GM19452 (cell line): ENCODE measurements at regions not wholly inside any gene's neighbourhood (a gene's known extent, or its start where the extent isn't known, plus 50 kb on each side); places are given as distances from the start of the nearest gene placed in this dataset.
"Not testable (repeated sequence)": the region's sequence is repeated elsewhere in the genome, so short reads cannot be mapped to it uniquely, and the experiment has no call there.

ENCODE experiments used
- ATAC-seq: cut with Tn5 transposase; IDR thresholded peaks from one replicate; pipeline ENCODE4 v1.9.1; 2021; ENCODE audit not compliant: unreplicated experiment

DNA sequence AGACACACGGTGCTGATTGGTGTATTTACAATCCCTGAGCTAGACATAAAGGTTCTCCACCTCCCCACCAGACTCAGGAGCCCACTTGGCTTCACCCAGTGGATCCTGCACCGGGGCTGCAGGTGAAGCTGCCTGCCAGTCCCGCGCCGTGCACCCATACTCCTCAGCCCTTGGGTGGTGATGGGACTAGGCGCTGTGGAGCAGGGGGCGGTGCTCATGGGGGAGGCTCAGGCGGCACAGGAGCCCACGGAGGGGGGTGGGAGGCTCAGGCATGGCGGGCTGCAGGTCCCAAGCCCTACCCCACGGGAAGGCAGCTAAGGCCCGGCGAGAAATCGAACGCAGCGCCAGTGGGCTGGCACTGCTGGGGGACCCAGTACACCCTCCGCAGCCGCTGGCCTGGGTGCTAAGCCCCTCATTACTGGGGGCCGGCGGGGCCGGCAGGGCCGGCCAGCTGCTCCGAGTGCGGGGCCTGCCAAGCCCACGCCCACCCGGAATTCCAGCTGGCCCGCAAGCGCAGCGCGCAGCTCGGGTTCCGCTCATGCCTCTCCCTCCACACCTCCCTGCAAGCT is 1447.2 kb downstream of the RAPGEF2 start:
- not testable (repeated sequence) for ATAC-seq

DNA sequence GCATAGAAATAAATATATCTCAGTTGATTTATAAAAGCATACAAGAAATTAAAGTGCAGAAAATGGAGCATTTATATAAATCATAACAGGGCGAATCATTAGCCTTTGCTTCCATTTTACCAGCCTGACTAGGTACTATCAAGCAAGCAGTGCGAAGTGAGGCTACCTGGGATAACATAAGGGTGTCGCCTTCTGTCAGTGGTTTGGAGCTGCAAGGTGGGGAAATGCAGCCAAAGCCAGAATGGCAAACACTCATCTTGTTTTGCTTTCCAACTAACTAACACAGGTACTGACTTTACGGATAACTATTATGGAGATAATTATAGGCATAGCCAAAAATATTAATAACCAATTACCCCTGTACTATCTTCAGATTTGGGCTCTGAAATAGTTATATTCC is 1459.8 kb downstream of the RAPGEF2 start:
- no peak for ATAC-seq

GRCh38 chr4:160563552-160564282 is 1460.8 kb downstream of the RAPGEF2 start:
- no peak for ATAC-seq

- ATAC-seq = no peak
Measured at GRCh38 chr4:160567634-160568033, 1464.8 kb downstream of the RAPGEF2 start.

- no peak for ATAC-seq
Measured at GRCh38 chr4:160570271-160570670, 1467.4 kb downstream of the RAPGEF2 start.

DNA sequence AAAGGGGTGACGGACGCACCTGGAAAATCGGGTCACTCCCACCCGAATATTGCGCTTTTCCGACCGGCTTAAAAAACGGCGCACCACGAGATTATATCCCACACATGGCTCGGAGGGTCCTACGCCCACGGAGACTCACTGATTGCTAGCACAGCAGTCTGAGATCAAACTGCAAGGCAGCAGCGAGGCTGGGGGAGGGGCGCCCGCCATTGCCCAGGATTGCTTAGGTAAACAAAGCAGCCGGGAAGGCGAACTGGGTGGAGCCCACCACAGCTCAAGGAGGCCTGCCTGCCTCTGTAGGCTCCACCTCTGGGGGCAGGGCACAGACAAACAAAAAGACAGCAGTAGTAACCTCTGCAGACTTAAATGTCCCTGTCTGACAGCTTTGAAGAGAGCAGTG is 1471.4 kb downstream of the RAPGEF2 start:
- not testable (repeated sequence) for ATAC-seq

DNA sequence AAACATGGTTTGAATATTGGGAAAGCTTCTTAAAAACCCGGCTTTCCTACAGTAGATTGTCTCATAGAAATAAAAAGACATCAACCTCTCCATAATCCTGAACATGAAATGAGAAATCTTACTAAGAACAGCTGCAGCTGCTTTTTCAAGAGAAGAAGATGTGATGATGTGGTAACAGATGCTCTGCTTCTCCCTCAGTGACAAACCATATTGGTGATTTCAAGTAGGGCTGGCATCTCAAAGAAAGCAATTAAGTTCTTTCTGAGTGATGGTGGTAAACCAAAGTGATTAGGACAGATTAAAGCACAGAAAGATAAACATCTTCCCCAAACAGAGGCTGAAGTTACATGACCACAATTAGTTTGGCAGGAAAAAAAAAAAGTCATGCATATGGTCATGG is 1477.7 kb downstream of the RAPGEF2 start:
- no peak for ATAC-seq

GRCh38 chr4:160592258-160592657 is 1489.4 kb downstream of the RAPGEF2 start:
- ATAC-seq = no peak

DNA sequence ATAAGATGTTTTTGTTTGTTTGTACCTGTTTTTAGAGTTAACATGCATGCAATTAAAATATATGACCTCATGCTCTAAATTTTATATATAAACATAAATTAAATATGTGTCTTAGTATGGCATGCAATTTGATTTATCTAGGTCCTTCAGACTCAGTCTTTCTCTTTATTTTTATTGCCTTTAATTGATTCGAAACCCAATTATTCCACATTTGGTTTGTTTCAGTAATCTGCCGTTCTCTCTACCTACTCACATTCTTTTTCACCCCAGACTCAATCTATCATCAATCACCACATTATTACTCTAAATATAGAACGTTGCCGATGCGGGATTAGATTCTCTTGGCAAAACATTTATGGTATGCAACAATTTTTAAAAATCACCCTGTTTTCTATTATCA is 1492.8 kb downstream of the RAPGEF2 start:
- no peak for ATAC-seq

DNA sequence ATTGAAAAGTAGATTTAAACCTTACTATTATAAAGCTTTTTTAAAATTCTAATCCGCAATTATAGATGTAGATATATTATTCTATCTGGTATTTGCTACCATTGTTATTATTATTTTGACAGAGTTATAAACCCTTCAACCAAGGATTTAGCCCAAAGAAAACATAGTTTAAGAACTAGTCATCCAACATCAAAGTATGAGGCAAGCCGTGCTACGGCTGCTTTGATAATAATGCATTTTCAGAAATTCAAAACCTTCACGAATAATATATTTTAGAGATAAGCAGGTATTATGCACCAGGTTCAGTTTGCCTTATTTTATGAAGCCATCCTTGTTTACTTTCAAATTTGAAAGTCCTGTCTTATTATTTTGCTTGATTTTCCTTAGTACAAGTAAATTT is 1501.7 kb downstream of the RAPGEF2 start:
- ATAC-seq = no peak

DNA sequence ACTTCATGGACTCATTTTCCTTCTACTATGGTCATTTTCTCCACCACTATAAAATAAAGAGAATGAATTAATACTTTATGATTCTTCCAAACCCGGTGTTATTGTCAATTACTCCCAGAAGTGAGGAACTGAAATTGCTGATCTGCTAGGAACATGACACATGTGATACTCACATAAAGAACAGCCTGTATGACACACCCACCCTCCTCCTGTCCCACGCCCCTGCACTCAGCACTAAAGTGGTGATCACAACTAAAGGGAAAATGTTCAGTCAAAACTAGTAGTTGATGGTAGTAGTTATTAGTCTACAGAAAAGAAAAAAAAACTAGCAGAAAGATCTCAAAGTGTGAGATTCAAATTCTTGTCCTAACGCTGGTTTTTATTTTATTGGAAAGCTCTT is 1508.3 kb downstream of the RAPGEF2 start:
- ATAC-seq = no peak

- no peak for ATAC-seq
Measured at GRCh38 chr4:160631044-160631443, 1528.2 kb downstream of the RAPGEF2 start.

GRCh38 chr4:160652790-160653189 is 1511.0 kb downstream of the FSTL5 start:
- ATAC-seq = no peak

DNA sequence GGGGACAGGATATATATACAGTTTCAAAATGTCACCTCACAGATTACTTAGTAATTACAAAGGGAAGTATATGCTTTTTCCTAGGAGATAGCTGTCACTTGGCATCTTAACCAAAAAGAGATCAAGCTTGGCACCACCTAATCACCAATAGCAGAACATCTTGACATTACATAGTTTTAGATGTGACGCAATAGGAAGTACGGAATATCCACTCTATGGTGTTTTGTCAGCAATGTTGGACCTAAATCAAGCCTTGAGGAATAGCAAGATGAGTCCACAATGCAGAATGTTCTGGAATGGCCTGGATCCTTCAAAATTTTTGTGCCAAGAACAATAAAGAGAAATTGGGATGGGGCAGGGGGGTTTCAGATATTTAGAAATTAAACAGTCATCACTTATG is 1488.2 kb downstream of the FSTL5 start:
- ATAC-seq = no peak

GRCh38 chr4:160685729-160686128 is 1478.1 kb downstream of the FSTL5 start:
- no peak for ATAC-seq

- no peak for ATAC-seq
Measured at GRCh38 chr4:160701671-160702070, 1462.1 kb downstream of the FSTL5 start.

DNA sequence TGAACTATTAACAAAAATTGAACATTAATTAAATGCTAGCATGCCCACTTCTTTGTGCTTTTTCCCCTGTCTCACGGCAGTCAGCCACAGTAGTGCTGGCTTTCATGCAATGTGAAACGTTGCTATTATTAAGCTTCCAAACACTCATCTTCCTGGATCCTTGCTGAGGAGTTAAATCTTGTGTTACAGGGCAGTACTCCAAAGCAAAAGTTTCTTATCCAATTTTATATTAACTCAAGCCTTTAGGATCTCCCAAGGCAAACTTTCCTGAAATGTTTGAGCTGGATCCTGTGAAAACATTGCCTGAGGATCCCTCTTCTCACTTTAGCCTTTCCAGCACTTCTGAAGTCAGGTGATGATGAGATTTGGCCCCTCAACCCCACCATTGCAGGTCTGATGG is 1454.8 kb downstream of the FSTL5 start:
- ATAC-seq = no peak

DNA sequence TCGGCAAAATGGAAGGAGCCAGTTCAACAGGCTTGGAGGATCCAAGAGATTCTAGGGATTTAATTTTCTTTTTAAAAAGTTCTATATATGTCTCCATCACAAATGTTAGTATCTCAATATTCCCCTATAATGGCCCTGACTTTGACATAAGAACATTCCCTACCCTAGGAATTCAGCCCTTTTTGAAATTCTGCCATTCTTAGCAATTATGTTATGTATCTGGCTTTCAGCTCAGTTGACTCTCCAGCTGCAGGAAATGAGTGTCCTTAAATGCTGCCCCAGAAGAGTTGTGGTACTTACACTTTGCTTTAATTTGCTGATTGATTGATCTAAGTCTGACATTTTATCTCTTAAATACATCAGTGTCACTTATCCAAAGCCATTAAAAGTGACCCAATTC is 1454.3 kb downstream of the FSTL5 start:
- ATAC-seq = no peak

GRCh38 chr4:160716551-160716950 is 1447.2 kb downstream of the FSTL5 start:
- no peak for ATAC-seq

DNA sequence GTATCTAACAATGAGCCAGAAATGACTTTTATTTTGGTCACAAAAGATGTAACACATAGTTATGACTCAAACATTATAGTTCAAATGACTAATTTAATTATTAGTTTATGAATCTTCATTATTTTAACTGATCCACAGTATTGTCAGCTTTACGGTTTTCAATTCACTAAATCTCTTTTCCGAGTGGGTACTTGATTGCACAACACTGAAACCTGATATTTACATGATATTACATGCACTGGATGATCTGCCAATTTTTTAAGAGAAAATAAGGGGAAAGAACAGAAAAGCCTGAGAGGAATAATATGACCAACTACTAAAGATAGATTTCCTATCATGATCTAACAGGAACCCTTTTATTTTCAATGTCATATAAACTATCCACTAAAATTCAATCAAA is 1446.0 kb downstream of the FSTL5 start:
- no peak for ATAC-seq

GRCh38 chr4:160724063-160724462 is 1439.7 kb downstream of the FSTL5 start:
- ATAC-seq = no peak

- ATAC-seq = no peak
Measured at GRCh38 chr4:160745126-160745525, 1418.7 kb downstream of the FSTL5 start.

GRCh38 chr4:160746585-160746984 is 1417.2 kb downstream of the FSTL5 start:
- ATAC-seq = not testable (repeated sequence)
